Panc1 (cell line): ENCODE measurements at regions not wholly inside any gene's neighbourhood (a gene's known extent, or its start where the extent isn't known, plus 50 kb on each side); places are given as distances from the start of the nearest gene placed in this dataset.

Source experiments
- ATAC-seq: fragments of 200-7000 bp; cut with Tn5 transposase; 2 replicates; pipeline ENCODE4 v1.9.1; 2020; ENCODE audit warnings: mild to moderate bottlenecking, moderate library complexity
- BruUV-seq: library from RNA; stranded (reverse); fragments of 400-500 nt; replicated peaks from 2 replicates; lab custom pipeline; 2021; lab: Mats Ljungman, UMichigan
- CTCF ChIA-PET: fragments of 300-600 bp; sonication (Branson Sonifier 250); formaldehyde crosslinking; loops from one replicate; lab custom pipeline; 2022; ENCODE audit warnings: antibody characterized with exemption; lab: Charles Lee
- POLR2A ChIA-PET: fragments of 300-600 bp; sonication (Branson Sonifier 250); formaldehyde crosslinking; loops from one replicate; lab custom pipeline; 2022; ENCODE audit warnings: antibody characterized with exemption; lab: Charles Lee
- DNase-seq: peaks from one replicate; pipeline ENCODE4 v3.0.0-alpha.2; 2010; ENCODE audit warnings: low read depth, low spot score
- H3K27ac ChIP-seq: 2 replicates; pipeline ENCODE4 v1.5.1; 2011; ENCODE audit warnings: mild to moderate bottlenecking, low read length, inconsistent platforms
- H3K27me3 ChIP-seq: fragments of 200-500 bp; sonication (Bioruptor generic); 2 replicates; pipeline ENCODE4 v1.6.0; 2014; ENCODE audit warnings: low read length, inconsistent platforms; ENCODE audit not compliant: control insufficient read depth, insufficient read depth
- H3K36me3 ChIP-seq: fragments of 200-500 bp; sonication (Bioruptor generic); 2 replicates; pipeline ENCODE4 v1.5.1; 2014; ENCODE audit warnings: inconsistent platforms, mild to moderate bottlenecking, low read length, moderate library complexity; ENCODE audit not compliant: control insufficient read depth, insufficient read depth
- H3K4me1 ChIP-seq: 2 replicates; pipeline ENCODE4 v1.5.1; 2011; ENCODE audit warnings: inconsistent platforms, mild to moderate bottlenecking, low read length, moderate library complexity; ENCODE audit not compliant: control insufficient read depth, insufficient read depth
- H3K4me3 ChIP-seq, 2 experiments: 2 replicates each; pipeline ENCODE4 v1.5.1; 2011 to 2012; ENCODE audit warnings: low read depth in 2 of 2, low read length in 2 of 2, mild to moderate bottlenecking in 2 of 2, inconsistent platforms in 1 of 2, moderate library complexity in 1 of 2
- H3K9me3 ChIP-seq: fragments of 200-500 bp; sonication (Bioruptor generic); 2 replicates; pipeline ENCODE4 v1.5.1; 2014; ENCODE audit warnings: low read depth, mild to moderate bottlenecking, inconsistent platforms, low read length, moderate library complexity; ENCODE audit not compliant: control insufficient read depth, insufficient read depth
- CTCF ChIP-seq: fragments of 450-650 bp; IDR thresholded peaks from 2 replicates; pipeline ENCODE4 v1.5.1; 2017; ENCODE audit warnings: mild to moderate bottlenecking
- POLR2AphosphoS5 ChIP-seq: IDR thresholded peaks from 2 replicates; pipeline ENCODE4 v1.6.1; 2012; ENCODE audit warnings: mild to moderate bottlenecking, low read depth, low read length, moderate library complexity
- REST ChIP-seq, 2 experiments: IDR thresholded peaks; 2 replicates each; pipeline ENCODE4 v1.6.1; 2011 to 2012; ENCODE audit warnings: low read depth in 2 of 2, control low read depth in 1 of 2, low read length in 1 of 2, mild to moderate bottlenecking in 1 of 2, moderate library complexity in 1 of 2; ENCODE audit not compliant: insufficient read depth in 1 of 2
- SIN3A ChIP-seq: IDR thresholded peaks from 2 replicates; pipeline ENCODE4 v1.6.1; 2012; ENCODE audit warnings: low read depth, mild to moderate bottlenecking, low read length, moderate library complexity, borderline replicate concordance; ENCODE audit not compliant: insufficient read depth
- TCF7L2 ChIP-seq: IDR thresholded peaks from 2 replicates; pipeline ENCODE4 v1.6.1; 2011; ENCODE audit warnings: mild to moderate bottlenecking, low read depth, low read length, inconsistent platforms
- in situ Hi-C: cut with HindIII; loops from 2 replicates; pipeline ENCODE4 v1.10.0; 2016; ENCODE audit warnings: low sequenced_read_pairs, low pct_unique_long_range_greater_than_20kb
- intact Hi-C: fragments of 100-400 bp; cut with micrococcal nuclease; formaldehyde crosslinking; loops from one replicate; pipeline ENCODE4 v1.10.0; 2022; ENCODE audit not compliant: unreplicated experiment

GRCh38 chr5:117295941-117296340 is 721.3 kb upstream of the SEMA6A start:
- H3K27me3 ChIP-seq = no peaks in the 10 kb centered on the region
- TF ChIP-seq TCF7L2 (no peak), CTCF (no peak), REST (IDR thresholded peaks at IDR 0.05; ENCODE audit: insufficient read depth in 1 of 2, low read depth in 2 of 2, low read length in 1 of 2) (no peak), SIN3A (no peak), POLR2AphosphoS5 (no peak)
- in situ Hi-C loops (no loop called here), intact Hi-C loops (no loop called here)
- no peak overlapping the region for H3K4me3 ChIP-seq
- no peaks in the 10 kb centered on the region for H3K9me3 ChIP-seq
- no peaks in the 10 kb centered on the region for H3K4me1 ChIP-seq
- CTCF ChIA-PET = no interaction called here
- ATAC-seq (no peak), DNase-seq (no peak)
- BruUV-seq = no TSS peak
- POLR2A ChIA-PET = no interaction called here
- no peak overlapping the region for H3K27ac ChIP-seq
- no peaks in the 10 kb centered on the region for H3K36me3 ChIP-seq

- Histone ChIP-seq H3K4me3 (no peak overlapping the region), H3K9me3 (no peaks in the 10 kb centered on the region; the same call in 1 of the 2 replicates), H3K36me3 (no peaks in the 10 kb centered on the region), H3K4me1 (no peaks in the 10 kb centered on the region), H3K27me3 (no peaks in the 10 kb centered on the region), H3K27ac (no peak overlapping the region)
- ChIA-PET POLR2A (no interaction called here), CTCF (no interaction called here)
- ATAC-seq (no peak), DNase-seq (no peak)
- TF ChIP-seq POLR2AphosphoS5 = no peak
- no peak for TF ChIP-seq CTCF
- no peak for TF ChIP-seq SIN3A
- TF ChIP-seq REST (IDR thresholded peaks at IDR 0.05; ENCODE audit: insufficient read depth in 1 of 2, low read depth in 2 of 2, low read length in 1 of 2) = no peak
- TF ChIP-seq TCF7L2 = no peak
- intact Hi-C loops = no loop called here
- in situ Hi-C loops = no loop called here
- no TSS peak for BruUV-seq
These were observed 712.2 kb upstream of the SEMA6A start for GRCh38 chr5:117286813-117287212.
